NOMO-1 treated with dmso at 0.1 percent for 144 hours (cell line): ENCODE measurements at regions not wholly inside any gene's neighbourhood (a gene's known extent, or its start where the extent isn't known, plus 50 kb on each side); places are given as distances from the start of the nearest gene placed in this dataset.

ENCODE experiments used
- DNase-seq: peaks from one replicate; lab custom pipeline; 2025; ENCODE audit not compliant: unreplicated experiment; lab: John Stamatoyannopoulos, UW

GRCh38 chr2:180481998-180482397 is 474.9 kb upstream of the CWC22 start:
- DNase-seq = no peak

DNA sequence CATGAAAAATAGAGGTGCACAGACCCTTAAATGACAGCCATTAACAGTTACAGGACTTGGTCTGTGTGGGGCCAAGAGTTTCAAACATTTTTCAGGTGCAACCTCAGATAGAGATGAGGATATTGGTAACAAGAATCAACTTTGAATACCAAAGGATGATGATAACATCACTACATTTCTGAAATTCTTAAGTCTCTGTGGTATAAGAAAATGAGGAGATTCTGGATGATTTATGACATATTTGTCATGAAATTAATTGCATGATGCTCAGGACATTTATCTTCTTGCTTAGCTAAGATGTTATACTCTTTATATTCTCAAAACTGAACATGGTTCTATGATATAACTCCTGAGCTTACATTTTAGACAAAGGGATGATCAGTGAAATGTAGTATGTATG is 471.8 kb upstream of the CWC22 start:
- DNase-seq = no peak

GRCh38 chr2:180474716-180475115 is 467.6 kb upstream of the CWC22 start:
- no peak for DNase-seq

DNA sequence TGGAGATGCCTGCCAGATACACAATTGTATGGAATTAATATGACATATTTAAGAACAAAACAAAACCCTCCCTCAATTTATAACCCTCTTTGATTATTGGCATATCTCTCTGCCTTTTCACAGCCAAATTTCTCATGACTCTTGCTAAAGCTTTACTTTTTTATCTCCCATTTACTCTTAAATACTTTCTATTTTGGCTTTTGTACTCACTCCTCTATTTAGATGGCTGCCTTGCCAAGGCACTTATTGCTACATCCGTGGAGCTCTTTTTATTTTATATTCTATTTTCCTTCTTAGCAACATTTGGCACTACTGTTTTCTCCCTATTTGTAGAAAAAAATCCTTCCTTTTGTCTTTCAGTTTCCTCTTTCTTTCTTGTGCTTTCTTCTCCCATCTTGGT is 466.4 kb upstream of the CWC22 start:
- DNase-seq = no peak

- DNase-seq = no peak
Observed at GRCh38 chr2:180472133-180472532, 465.0 kb upstream of the CWC22 start.

DNA sequence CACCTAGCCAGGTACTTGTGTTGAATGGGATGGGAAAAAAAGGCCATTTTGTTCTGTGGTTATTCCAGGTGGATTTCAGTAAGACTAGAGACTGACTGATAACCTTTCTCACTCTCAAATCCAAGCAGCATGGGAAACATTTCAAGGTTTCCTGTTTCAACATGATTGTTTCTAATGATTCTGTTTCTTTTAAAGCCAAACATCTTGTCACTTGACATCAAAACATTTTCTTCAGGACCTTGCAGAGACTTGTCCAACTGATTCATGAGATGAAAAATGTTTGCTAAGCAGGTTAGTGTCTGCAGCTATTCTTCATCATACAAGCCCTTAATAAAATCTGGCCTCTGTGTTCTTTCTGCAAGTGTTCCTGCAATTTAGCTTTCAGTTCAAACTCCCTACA is 456.5 kb upstream of the CWC22 start:
- DNase-seq = no peak

DNA sequence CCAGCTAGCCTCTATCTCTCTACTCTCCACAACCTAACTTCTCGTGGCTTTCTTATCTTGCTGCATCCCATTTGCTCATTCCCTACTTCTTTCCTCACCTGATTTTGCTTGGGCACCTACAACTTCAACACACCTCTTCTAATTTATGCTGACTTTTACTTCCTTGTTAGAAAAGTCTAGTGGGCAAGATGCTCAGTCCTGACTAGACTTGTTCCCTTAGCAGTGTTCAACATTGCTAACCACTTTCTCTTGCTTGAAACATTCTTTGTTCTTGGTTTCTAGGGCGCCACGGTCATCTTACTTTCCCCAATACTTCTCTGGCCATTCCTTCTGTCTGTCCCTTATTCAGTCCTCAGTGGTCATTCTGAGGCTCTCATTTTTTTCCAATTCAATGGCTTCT is 454.7 kb upstream of the CWC22 start:
- DNase-seq = no peak

- no peak for DNase-seq
Observed at GRCh38 chr2:180456801-180457200, 449.7 kb upstream of the CWC22 start.

DNA sequence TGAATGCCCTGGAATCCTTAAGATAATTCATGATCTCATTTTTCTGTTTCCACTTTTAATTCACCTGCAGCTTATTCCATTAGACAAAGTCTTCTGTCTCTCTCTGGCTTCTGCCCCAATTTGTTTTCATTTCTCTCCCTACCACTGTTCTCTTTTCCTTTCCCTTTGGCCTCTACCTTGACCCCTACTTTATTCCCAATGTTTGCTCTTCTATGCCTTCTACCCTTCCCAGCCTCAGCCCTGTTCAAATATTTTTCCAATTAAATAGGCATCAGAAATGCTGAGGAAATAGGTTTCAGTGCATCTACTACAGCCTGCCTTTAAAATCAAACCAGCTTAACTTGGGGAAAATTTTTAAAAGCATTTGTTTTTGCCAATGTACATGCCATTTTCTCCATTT is 443.7 kb upstream of the CWC22 start:
- no peak for DNase-seq

GRCh38 chr2:180449171-180449915 is 442.2 kb upstream of the CWC22 start:
- DNase-seq = no peak

DNA sequence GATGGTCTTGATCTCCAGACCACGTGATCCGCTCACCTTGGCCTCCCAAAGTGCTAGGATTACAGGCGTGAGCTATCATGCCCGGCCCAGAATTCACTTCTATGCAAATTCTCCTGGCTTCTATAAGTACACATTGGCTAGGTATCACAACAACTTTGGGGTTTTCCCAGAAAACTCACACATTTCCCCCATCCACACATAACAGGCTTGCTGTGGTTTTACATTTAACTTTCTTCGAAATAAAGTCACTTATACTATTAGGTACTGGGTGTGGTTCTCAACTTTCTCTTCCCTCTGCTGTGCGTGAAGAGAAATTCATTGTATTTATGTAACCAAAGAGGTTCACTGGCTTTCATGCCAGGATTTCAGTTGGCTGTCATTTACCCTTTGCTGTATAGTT is 439.4 kb upstream of the CWC22 start:
- no peak for DNase-seq

GRCh38 chr2:180443888-180444287 is 436.8 kb upstream of the CWC22 start:
- peak; percentile 33 for DNase-seq

GRCh38 chr2:180442860-180443644 is 436.0 kb upstream of the CWC22 start:
- DNase-seq = no peak

DNA sequence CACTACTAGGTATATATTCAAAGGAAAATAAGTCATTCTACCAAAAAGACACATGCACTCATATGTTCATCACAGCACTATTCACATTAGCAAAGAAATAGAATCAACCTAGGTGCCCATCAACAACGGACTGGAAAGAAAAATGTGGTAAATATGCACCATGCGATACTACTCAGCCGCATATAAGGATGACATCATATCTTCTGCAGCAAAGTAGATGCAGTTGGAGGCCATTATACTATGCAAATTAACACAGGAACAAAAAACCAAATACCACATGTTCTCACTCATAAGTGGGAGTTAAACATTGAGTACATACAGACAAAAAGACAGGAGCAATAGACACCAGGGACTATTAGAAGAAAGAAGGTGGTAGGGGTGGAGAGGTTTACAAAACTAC is 412.1 kb upstream of the CWC22 start:
- DNase-seq = no peak

DNA sequence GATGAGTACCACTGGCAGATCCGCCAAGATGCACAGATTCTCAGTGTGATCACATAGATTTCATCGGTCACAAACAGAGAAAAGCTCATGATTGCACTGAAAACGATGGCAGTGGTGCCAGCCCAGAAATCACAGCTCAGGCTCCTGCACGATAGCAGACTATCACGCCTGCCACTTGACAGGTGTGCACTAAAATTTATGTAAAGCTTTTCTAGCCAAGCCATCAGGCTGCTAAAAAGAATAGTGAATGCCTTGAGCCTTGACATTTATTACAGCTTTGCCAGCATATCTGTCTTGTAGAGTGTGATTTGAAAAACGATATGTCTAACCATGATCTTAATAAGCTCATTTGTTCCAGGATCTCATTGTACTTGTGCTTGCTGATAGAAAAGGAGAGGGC is 409.5 kb upstream of the CWC22 start:
- no peak for DNase-seq

DNA sequence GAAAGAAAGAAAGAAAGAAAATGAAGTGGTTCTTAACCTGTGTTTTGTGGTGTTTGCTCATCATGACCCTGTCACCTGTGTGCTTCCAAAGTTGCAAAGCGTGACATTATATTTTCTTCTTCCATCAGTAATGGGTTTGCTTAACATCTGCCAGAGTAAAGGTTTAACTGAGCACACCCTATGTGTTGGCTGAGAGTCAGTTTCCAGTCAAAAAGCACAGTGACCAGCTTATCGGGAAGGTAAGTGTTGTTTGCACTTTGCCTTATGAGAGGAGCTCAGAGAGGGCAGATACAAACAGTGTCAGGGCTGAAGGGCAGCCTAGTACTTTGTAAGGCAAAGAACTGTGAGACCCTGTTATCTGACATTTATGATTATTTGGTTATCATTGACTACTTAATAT is 406.2 kb upstream of the CWC22 start:
- DNase-seq = no peak

GRCh38 chr2:180412219-180412618 is 405.1 kb upstream of the CWC22 start:
- no peak for DNase-seq

DNA sequence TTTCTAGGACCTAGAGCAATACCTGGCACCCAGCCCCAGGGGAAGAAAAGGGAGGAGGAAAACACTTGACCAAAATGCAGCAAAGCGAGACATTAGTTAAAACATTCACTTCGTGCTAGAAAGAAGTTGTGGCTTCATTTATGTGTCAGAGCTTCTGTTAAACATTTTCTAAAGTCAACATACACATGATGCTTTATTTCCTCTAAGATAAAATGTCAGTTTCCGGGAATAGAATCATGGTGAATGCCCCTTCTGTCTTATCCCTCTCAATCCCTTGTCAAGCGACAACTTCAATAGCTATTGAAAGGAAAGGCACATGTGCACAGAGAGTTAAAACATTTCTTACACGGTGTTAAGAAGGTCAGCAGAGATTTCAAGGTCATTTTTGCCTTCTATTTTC is 404.6 kb upstream of the CWC22 start:
- no peak for DNase-seq

DNA sequence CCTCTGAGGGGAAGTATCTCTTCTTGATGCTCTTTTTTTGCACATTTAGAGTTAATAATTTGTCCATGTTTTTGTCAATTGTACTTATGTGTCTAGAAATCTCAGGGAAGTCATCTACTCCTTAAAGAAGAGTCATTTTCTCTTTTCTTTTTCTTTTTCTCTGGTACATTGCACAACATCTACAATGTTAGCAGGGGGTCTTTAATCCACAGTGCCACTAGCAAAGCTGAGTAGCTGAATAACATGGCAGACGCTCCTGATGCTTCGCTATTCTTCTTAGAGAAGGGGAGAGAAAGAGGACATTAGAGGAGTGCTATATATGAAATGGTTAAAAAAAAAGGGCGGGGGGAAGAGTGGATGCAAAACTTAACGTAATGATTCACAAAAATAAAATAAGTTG is 399.6 kb upstream of the CWC22 start:
- DNase-seq = no peak

GRCh38 chr2:180405520-180405919 is 398.4 kb upstream of the CWC22 start:
- no peak for DNase-seq

- DNase-seq = no peak
Observed at GRCh38 chr2:180394305-180394704, 387.2 kb upstream of the CWC22 start.

DNA sequence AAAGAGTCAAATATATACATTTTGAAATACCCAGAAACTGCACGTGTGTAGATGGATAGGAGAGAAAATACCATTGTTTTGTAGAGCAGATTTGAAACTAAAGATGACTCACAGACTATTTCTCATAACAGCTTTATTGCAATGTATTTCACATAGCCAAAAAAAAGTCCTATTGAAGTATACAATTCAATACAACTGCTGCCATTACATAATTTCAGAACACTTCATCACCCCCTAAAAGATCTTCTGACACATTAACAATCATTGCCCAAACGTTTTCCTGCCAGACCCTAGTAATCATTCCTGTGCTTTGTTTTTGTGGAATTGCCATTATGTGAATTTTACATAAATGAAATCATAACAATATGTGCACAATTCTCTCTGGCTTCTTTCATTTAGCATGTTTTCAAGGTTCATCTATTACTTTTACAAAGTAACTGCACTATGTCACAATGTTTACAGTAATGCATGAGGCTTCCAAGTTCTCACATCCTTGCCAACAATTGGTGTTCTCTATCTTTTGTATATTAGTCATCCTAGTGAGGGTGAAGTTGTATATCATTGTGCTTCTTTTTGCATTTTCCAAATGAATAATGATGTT is 378.6 kb upstream of the CWC22 start:
- DNase-seq = no peak
